ENCODE measurements at regions not wholly inside any gene's neighbourhood (a gene's known extent, or its start where the extent isn't known, plus 50 kb on each side); places are given as distances from the start of the nearest gene placed in this dataset.

DNA sequence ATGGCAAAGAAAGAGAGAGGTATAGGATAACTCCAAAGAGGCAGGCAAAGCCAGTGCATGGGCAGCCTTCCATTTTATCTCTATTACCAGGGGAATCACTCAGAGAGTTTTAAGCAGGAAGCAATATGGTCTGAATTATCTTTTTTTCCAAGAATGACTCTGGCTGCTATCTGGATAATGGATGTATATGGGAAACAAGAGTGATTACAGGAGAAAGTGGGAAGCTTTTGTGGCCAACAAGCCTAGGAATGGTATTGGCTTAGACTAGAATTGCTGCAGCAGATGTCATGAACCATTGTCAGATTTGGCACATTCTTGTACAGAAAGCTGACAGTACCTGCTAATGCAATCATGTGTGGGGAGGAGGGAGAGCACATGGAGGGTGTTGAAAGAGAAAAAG, 73.0 kb upstream of the BTBD3 start:
- H3K4me1 Mint-ChIP-seq (ENCODE audit: low read depth) = no peaks in the 10 kb centered on the region

DNA sequence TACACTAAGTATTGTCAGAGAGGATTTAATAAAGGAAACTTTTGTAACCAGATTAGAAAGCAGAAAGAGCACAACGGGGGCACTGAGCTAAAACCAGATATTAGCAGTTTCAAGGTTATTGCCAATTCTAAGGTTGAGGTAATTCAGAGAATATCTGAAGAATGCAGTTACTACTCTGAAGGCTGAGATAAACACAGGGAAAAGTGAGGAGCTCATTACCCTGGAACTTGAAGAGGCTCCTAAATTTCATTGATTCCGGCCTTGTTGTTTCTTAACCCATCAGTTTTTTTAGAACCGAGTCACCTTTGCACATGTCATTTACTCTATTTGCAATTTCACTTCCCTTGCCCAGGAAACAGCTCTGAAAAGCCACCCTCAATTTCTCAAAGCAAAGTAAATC, 72.4 kb upstream of the BTBD3 start:
- no peak overlapping the region for H3K4me3 Mint-ChIP-seq
- H3K27ac Mint-ChIP-seq = no peak overlapping the region

More for the DNA sequence above, 73.0 kb upstream of the BTBD3 start:
- H3K4me3 Mint-ChIP-seq = no peak overlapping the region
- no peak overlapping the region for H3K27ac Mint-ChIP-seq
- DNase-seq = no peak
- H3K36me3 Mint-ChIP-seq (ENCODE audit: low read depth) = no peaks in the 10 kb centered on the region
- H3K9me3 Mint-ChIP-seq = no peaks in the 10 kb centered on the region
- H3K27me3 Mint-ChIP-seq = no peaks in the 10 kb centered on the region

DNA sequence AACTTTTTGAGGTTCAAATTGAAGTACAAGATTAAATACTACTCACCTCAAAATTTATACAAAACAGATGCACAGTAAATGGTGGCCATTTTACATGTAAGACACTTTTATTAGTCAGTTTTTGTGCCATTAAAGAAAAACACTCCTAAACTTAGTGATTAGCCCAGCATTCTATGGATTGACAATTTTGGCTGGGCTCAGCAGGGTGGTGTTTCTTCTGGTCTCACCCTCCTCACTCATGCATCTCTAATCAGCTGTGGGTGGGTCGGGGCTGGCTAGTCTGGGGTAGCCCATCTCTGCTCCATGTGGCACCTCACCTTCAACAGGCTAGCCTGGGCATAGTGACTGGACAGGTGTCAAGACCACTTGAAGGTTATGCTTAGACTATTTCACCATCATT, 71.6 kb upstream of the BTBD3 start:
- Mint-ChIP-seq H3K27ac (no peak overlapping the region), H3K4me3 (no peak overlapping the region), H3K36me3 (ENCODE audit: low read depth) (no peaks in the 10 kb centered on the region), H3K9me3 (no peaks in the 10 kb centered on the region), H3K27me3 (no peaks in the 10 kb centered on the region), H3K4me1 (ENCODE audit: low read depth) (no peaks in the 10 kb centered on the region)
- no peak for DNase-seq

More for the DNA sequence above, 72.4 kb upstream of the BTBD3 start:
- DNase-seq = no peak
- Mint-ChIP-seq H3K27me3 (no peaks in the 10 kb centered on the region), H3K4me1 (ENCODE audit: low read depth) (no peaks in the 10 kb centered on the region), H3K36me3 (ENCODE audit: low read depth) (no peaks in the 10 kb centered on the region), H3K9me3 (no peaks in the 10 kb centered on the region)

DNA sequence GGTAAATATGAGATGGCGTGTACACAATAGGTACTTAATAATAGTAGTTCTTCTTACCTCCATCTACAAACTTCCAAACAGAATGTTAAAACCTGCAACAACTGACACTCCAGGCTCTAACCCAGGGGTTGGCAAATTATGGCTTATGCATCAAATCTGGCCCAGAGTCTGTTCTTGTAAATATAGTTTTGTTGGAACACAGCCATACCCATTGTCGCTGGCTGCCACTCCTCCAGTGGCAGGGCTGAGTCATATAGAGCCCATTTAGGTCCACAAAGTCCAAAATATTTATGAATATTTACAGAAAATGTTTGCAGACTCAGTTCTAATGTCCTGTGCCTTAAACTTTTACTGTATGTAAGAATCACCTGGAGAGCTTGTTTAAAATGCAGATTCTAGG, 69.9 kb upstream of the BTBD3 start:
- Mint-ChIP-seq H3K4me1 (ENCODE audit: low read depth) (no peaks in the 10 kb centered on the region), H3K9me3 (no peaks in the 10 kb centered on the region), H3K36me3 (ENCODE audit: low read depth) (no peaks in the 10 kb centered on the region), H3K4me3 (no peak overlapping the region), H3K27ac (no peak overlapping the region), H3K27me3 (no peaks in the 10 kb centered on the region)
- no peak for DNase-seq

DNA sequence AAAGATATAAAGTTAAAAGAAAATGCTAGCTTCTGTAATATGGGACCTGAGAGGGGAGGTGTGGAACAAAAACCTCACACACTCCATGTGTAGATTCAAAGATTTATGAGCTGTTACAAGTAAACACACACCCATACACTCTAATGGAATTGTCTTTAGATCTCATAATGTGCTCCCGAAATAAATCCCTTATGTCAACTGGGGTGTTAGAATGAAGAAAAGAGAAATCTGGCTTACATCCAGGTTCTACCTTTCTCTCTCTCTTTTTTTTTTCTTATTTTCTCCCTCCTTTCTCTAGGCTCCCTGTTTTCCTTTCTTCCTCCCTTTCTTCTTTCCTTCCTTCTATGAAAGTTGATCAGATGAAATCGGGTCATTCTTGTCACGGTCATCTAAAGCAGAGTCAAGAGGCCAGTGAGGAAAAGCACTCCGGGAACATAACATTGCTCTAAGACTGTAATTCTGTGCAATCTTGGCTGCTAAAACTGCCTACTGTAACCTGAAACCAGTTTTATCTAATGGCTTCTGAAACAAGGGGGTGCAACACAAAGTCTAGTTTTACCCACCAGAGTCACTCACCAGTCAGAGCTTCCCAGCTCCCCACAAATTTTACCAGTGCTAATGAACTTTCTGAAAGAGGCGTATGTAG, 68.3 kb upstream of the BTBD3 start:
- Mint-ChIP-seq H3K9me3 (no peaks in the 10 kb centered on the region), H3K36me3 (ENCODE audit: low read depth) (no peaks in the 10 kb centered on the region), H3K4me1 (ENCODE audit: low read depth) (no peaks in the 10 kb centered on the region), H3K4me3 (no peak overlapping the region), H3K27me3 (no peaks in the 10 kb centered on the region), H3K27ac (no peak overlapping the region)
- DNase-seq = no peak

DNA sequence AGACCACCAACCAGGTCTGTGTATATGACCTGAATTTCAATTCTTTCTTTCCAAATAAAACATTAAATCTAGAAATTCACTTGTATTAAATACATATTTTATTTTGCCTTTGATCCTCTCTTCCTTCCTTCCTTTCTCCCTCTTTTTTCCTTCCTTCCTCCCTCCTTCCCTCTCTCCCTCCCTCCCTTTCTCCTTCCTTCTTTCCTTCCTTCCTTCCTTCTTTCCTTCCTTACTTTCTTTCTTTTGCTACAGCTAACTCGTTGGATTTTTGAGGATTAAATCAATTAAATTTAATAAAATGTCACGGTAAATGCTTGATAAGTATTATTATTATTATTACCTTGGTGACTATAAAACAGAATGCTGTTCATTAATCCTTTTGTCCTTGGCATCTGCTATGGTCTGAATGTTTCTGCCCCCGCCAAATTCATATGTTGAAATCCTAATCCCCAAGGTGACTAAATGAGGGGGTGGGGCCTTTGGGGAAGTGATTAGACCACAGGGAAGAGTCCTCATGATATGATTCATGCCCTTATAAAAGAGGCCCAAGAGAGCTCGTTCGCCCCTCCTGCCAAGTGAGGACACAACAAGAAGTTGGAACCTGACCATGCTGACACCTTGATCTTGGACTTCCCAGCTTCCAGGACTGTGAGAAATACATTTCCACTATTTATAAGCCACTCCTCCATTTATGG, 67.6 kb upstream of the BTBD3 start:
- Mint-ChIP-seq H3K9me3 (peaks cover 1% of the 10 kb centered on the region), H3K36me3 (ENCODE audit: low read depth) (no peaks in the 10 kb centered on the region), H3K4me1 (ENCODE audit: low read depth) (no peaks in the 10 kb centered on the region), H3K27ac (no peak overlapping the region), H3K4me3 (no peak overlapping the region), H3K27me3 (no peaks in the 10 kb centered on the region)
- DNase-seq = no peak

DNA sequence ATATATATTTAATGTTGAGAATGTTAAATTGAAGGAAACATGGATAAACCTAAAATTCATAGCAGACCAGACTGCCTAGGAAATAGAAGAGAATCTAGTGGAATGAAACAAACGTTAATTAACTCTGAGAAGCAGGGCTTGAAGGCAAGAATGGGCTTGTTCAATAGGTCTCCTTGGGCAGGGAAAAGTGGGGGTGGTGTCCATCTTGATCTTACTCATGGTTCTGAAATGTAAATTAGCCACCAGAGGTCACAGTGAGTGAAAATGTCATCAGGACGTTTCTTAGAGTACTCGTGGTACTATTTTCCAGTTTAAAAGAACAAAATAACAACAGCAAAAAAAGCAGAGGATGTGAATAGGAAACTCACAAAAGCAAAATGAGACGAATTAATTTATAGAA, 66.8 kb upstream of the BTBD3 start:
- H3K9me3 Mint-ChIP-seq = peaks cover 3% of the 10 kb centered on the region
- no peak for DNase-seq
- H3K4me3 Mint-ChIP-seq = no peak overlapping the region
- no peak overlapping the region for H3K27ac Mint-ChIP-seq
- H3K27me3 Mint-ChIP-seq = no peaks in the 10 kb centered on the region
- no peaks in the 10 kb centered on the region for H3K4me1 Mint-ChIP-seq (ENCODE audit: low read depth)
- H3K36me3 Mint-ChIP-seq (ENCODE audit: low read depth) = no peaks in the 10 kb centered on the region

DNA sequence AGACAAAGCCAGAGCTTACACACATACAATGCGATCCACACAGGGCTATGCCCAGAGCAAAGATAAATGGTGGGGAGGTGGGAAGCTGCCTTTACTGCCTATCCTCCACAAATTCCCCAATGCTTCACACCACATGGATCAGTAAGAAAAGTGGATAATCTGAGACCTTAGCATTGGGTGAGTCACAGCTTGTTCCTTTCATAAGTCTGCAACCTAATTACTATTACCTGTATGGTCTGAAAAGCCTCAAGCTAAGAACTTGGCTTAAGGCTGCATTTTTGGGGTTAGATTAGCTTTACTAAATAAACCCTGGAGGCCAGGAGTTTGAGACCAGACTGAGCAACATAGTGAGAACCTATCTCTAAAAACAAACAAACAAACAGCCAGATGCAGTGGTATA, 66.0 kb upstream of the BTBD3 start:
- Mint-ChIP-seq H3K36me3 (ENCODE audit: low read depth) (no peaks in the 10 kb centered on the region), H3K9me3 (peaks cover 3% of the 10 kb centered on the region), H3K4me1 (ENCODE audit: low read depth) (no peaks in the 10 kb centered on the region), H3K27ac (no peak overlapping the region), H3K27me3 (no peaks in the 10 kb centered on the region), H3K4me3 (no peak overlapping the region)
- DNase-seq = no peak

DNA sequence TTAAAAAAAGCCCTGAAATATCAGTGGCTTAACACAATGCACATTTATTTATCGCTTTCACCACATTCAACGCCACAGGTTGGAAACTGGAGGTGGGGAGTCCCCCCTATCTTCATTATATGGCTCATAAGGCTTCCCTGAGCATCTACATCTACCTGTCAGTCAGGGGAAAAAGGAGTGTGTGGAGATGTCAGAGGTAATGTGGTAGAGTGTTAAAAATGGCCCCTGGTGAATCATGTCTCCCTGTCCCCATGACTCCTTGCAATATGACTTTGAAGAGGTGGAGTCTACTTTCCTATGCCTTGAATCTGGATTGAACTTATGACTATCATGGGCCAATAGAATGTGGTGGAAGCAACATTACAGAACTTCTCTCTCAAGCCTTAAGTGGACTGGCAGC, 65.5 kb upstream of the BTBD3 start:
- Mint-ChIP-seq H3K4me1 (ENCODE audit: low read depth) (no peaks in the 10 kb centered on the region), H3K27ac (no peak overlapping the region), H3K27me3 (no peaks in the 10 kb centered on the region), H3K4me3 (no peak overlapping the region), H3K36me3 (ENCODE audit: low read depth) (no peaks in the 10 kb centered on the region), H3K9me3 (peaks cover 3% of the 10 kb centered on the region)
- no peak for DNase-seq

DNA sequence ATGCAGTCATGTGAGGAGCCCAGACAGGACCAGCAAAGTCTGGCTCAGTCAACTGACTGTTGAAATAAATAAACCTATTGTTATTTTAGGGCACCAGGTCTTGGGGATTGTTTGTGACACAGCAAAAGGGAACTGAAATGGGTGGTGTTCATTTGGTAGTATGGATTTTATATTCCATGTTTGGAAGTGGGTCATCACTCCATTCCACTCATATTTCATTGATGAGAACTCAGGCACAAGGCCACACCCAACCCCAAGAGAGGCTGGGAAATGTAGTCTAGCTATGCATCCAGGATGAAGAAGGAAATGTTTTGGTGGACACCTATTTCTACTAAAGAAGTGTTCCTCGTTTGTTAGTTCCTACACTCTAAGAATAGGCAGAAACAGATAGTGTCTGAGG, 64.9 kb upstream of the BTBD3 start:
- Mint-ChIP-seq H3K27ac (no peak overlapping the region), H3K4me1 (ENCODE audit: low read depth) (no peaks in the 10 kb centered on the region), H3K4me3 (no peak overlapping the region), H3K36me3 (ENCODE audit: low read depth) (no peaks in the 10 kb centered on the region), H3K27me3 (no peaks in the 10 kb centered on the region), H3K9me3 (peaks cover 3% of the 10 kb centered on the region)
- no peak for DNase-seq

DNA sequence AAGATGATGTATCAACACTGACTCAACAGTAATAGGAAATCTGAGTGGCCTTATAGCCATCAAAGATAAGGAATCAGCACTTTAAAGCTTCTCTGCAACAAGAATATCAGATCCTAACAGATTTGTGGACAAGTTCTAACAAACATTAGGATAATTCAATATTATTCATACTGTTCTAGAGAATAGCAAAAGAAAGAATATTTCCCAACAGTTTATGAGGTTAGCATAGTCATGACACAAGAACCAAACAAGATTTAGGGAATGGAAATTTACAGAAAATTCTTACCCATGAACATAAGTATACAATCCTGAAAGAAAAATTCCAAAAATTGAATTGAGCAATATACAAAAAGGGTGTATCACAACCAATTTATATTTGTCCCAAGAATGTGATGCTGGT, 64.3 kb upstream of the BTBD3 start:
- H3K4me3 Mint-ChIP-seq = no peak overlapping the region
- H3K4me1 Mint-ChIP-seq (ENCODE audit: low read depth) = no peaks in the 10 kb centered on the region
- H3K27ac Mint-ChIP-seq = no peak overlapping the region
- DNase-seq = no peak
- H3K27me3 Mint-ChIP-seq = no peaks in the 10 kb centered on the region
- H3K36me3 Mint-ChIP-seq (ENCODE audit: low read depth) = no peaks in the 10 kb centered on the region
- H3K9me3 Mint-ChIP-seq = peaks cover 3% of the 10 kb centered on the region

DNA sequence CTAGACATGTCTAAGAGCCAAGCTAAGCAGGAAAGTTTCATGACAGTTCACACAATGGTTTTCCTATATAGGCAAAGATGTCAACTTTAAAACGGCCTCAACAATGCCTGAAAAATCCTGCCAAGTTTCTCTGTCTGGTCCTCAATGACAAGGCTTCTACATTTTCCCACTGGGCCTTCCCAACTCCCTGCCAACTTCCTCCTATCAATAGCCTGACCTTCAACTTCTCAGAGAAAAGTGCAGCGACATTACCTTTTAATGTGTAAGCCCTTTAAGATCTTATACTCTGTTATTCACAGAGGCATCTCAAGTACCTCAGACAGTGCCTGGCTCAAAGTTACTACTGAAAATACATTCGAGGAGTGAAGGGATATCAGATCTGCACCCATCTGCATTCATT, 56.2 kb upstream of the BTBD3 start:
- no peak for DNase-seq
- Mint-ChIP-seq H3K36me3 (ENCODE audit: low read depth) (no peaks in the 10 kb centered on the region), H3K4me3 (no peak overlapping the region)

DNA sequence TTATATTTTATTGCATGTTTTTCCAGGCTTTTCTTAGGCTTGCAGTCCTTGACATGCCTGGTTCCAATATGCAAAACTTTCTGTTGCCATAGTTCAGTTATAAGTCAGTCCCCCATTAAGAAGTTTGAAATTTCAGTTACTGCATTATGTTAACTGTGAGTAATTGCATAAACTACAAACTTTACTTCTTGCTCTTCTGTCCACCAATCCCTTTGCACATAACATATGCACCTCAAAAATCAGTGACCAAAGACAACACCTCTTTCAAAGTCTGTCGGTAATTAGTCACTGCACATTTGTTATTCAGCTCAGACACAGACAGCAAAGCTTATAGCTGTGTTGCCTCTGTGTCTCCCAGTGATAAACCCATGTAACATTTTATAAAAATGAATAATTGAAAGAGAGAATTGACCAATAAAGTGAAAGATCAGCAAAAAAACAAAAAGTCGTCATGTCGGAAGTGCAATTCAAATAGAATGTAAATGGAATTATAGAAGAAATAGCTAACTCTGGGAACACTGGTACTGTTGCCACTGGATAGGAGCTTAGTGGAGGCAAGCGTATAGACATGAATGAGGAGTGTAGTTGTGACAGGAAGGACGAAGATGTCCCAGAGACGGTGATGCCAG, 50.3 kb upstream of the BTBD3 start:
- Mint-ChIP-seq H3K4me3 (no peak overlapping the region), H3K4me1 (ENCODE audit: low read depth) (no peaks in the 10 kb centered on the region), H3K27me3 (no peaks in the 10 kb centered on the region), H3K36me3 (ENCODE audit: low read depth) (no peaks in the 10 kb centered on the region), H3K9me3 (peaks cover 4% of the 10 kb centered on the region), H3K27ac (no peak overlapping the region)
- no peak for DNase-seq

More for the DNA sequence above, 56.2 kb upstream of the BTBD3 start:
- H3K27ac Mint-ChIP-seq = no peak overlapping the region
- no peaks in the 10 kb centered on the region for H3K27me3 Mint-ChIP-seq
- no peaks in the 10 kb centered on the region for H3K4me1 Mint-ChIP-seq (ENCODE audit: low read depth)
- no peaks in the 10 kb centered on the region for H3K9me3 Mint-ChIP-seq
